BE2C (cell line): ENCODE measurements at regions not wholly inside any gene's neighbourhood (a gene's known extent, or its start where the extent isn't known, plus 50 kb on each side); places are given as distances from the start of the nearest gene placed in this dataset.

ENCODE experiments used
- DNase-seq: peaks from one replicate; pipeline ENCODE4 v3.0.0-alpha.2; 2020
- H3K27me3 ChIP-seq: fragments of 250-450 bp; sonication (Bioruptor Pico); 2 replicates; pipeline ENCODE4 v1.5.1; 2020; ENCODE audit warnings: mild to moderate bottlenecking
- H3K36me3 ChIP-seq: fragments of 250-450 bp; sonication (Bioruptor Pico); 2 replicates; pipeline ENCODE4 v1.5.1; 2020; ENCODE audit warnings: mild to moderate bottlenecking
- H3K4me1 ChIP-seq: fragments of 250-450 bp; sonication (Bioruptor Pico); 2 replicates; pipeline ENCODE4 v1.5.1; 2020
- H3K4me3 ChIP-seq: 2 replicates; pipeline ENCODE4 v1.5.1; 2011; ENCODE audit warnings: low read depth, low read length
- H3K9me3 ChIP-seq: fragments of 250-450 bp; sonication (Bioruptor Pico); 2 replicates; pipeline ENCODE4 v1.5.1; 2020
- TF ChIP-seq, protein P1 (sequence below): IDR thresholded peaks from 2 replicates; pipeline ENCODE4 v1.5.1; 2012; ENCODE audit warnings: mild to moderate bottlenecking, low read depth, low read length

- TF ChIP-seq, protein P1, sequence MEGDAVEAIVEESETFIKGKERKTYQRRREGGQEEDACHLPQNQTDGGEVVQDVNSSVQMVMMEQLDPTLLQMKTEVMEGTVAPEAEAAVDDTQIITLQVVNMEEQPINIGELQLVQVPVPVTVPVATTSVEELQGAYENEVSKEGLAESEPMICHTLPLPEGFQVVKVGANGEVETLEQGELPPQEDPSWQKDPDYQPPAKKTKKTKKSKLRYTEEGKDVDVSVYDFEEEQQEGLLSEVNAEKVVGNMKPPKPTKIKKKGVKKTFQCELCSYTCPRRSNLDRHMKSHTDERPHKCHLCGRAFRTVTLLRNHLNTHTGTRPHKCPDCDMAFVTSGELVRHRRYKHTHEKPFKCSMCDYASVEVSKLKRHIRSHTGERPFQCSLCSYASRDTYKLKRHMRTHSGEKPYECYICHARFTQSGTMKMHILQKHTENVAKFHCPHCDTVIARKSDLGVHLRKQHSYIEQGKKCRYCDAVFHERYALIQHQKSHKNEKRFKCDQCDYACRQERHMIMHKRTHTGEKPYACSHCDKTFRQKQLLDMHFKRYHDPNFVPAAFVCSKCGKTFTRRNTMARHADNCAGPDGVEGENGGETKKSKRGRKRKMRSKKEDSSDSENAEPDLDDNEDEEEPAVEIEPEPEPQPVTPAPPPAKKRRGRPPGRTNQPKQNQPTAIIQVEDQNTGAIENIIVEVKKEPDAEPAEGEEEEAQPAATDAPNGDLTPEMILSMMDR: no peak
- no peaks in the 10 kb centered on the region; the same call in 1 of the 2 replicates for H3K4me1 ChIP-seq
- DNase-seq: no peak
- H3K4me3 ChIP-seq: no peak overlapping the region
- no peaks in the 10 kb centered on the region; the same call in 1 of the 2 replicates for H3K9me3 ChIP-seq
- no peaks in the 10 kb centered on the region for H3K27me3 ChIP-seq
- no peaks in the 10 kb centered on the region for H3K36me3 ChIP-seq
These were observed 1088.7 kb upstream of the ARRDC3 start for GRCh38 chr5:92471861-92472260.

DNA sequence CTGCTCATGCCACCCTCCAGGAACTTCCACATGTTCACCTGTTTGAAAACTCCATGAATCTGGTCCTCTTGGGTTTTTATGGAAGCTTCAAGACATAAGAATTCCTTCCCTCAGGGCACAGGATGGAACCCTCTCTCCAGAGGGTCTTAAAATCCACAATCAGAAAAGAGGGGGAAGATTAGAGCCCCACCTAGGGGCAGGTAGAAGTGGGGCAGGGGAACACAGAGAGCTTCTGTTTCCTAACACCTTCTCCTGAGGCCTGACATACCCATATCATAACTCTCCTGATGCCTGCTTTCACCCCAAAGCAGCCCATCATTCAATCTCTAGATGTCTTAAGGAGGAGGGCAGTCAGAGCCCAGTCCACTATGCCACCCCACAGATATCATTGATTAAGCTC lies 1087.7 kb upstream of the ARRDC3 start:
- Histone ChIP-seq H3K4me3 (no peak overlapping the region), H3K9me3 (no peaks in the 10 kb centered on the region; the same call in 1 of the 2 replicates), H3K27me3 (no peaks in the 10 kb centered on the region), H3K36me3 (no peaks in the 10 kb centered on the region), H3K4me1 (no peaks in the 10 kb centered on the region; the same call in 1 of the 2 replicates)
- no peak for DNase-seq
- TF ChIP-seq, protein P1: peak; percentile 54

GRCh38 chr5:92468295-92468694 lies 1085.2 kb upstream of the ARRDC3 start:
- TF ChIP-seq, protein P1: no peak
- Histone ChIP-seq H3K9me3 (no peaks in the 10 kb centered on the region; the same call in 1 of the 2 replicates), H3K36me3 (no peaks in the 10 kb centered on the region), H3K27me3 (no peaks in the 10 kb centered on the region), H3K4me3 (no peak overlapping the region), H3K4me1 (no peaks in the 10 kb centered on the region; the same call in 1 of the 2 replicates)
- no peak for DNase-seq

DNA sequence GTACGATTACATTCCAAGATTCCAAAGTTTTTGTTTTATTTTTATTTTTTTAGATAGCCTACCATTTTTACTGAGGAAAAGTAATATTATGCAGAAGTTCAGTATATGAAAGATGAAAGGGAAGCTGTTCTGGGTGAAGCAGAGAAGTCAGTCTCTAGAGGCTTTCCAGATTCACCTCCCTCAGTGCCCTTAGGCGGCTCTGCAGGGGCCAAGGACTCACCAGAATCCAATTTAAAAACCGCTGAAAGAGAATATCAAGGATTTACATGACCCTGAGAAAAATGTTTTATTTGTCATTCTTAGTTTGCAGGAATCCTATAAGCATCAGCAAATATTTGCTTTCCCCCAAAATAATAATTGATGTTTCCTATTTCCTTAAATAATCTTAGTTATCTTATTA lies 1084.6 kb upstream of the ARRDC3 start:
- no peaks in the 10 kb centered on the region for H3K36me3 ChIP-seq
- no peaks in the 10 kb centered on the region; the same call in 1 of the 2 replicates for H3K9me3 ChIP-seq
- no peaks in the 10 kb centered on the region; the same call in 1 of the 2 replicates for H3K4me1 ChIP-seq
- no peaks in the 10 kb centered on the region for H3K27me3 ChIP-seq
- no peak for DNase-seq
- TF ChIP-seq, protein P1: no peak
- H3K4me3 ChIP-seq: no peak overlapping the region

GRCh38 chr5:92460505-92460904 lies 1077.4 kb upstream of the ARRDC3 start:
- TF ChIP-seq, protein P1: no peak
- Histone ChIP-seq H3K9me3 (no peaks in the 10 kb centered on the region), H3K4me1 (no peaks in the 10 kb centered on the region), H3K36me3 (no peaks in the 10 kb centered on the region), H3K27me3 (no peaks in the 10 kb centered on the region), H3K4me3 (no peak overlapping the region)
- no peak for DNase-seq

GRCh38 chr5:92459654-92460053 lies 1076.5 kb upstream of the ARRDC3 start:
- no peaks in the 10 kb centered on the region for H3K9me3 ChIP-seq
- DNase-seq: no peak

More at GRCh38 chr5:92459654-92460053, 1076.5 kb upstream of the ARRDC3 start:
- Histone ChIP-seq H3K4me3 (no peak overlapping the region), H3K4me1 (no peaks in the 10 kb centered on the region), H3K36me3 (no peaks in the 10 kb centered on the region), H3K27me3 (no peaks in the 10 kb centered on the region)
- TF ChIP-seq, protein P1: no peak
